B cell (primary cell): ENCODE measurements at regions not wholly inside any gene's neighbourhood (a gene's known extent, or its start where the extent isn't known, plus 50 kb on each side); places are given as distances from the start of the nearest gene placed in this dataset.

Experiments
- ATAC-seq: fragments of 200-7000 bp; cut with Tn5 transposase; one replicate; pipeline ENCODE4 v1.10.0; 2021; ENCODE audit warnings: low read depth, mild to moderate bottlenecking, moderate number of reproducible peaks, moderate library complexity
- CTCF ChIA-PET: fragments of 350-600 bp; sonication (Branson Sonifier 250); formaldehyde crosslinking; loops from one replicate; lab custom pipeline; 2021; ENCODE audit warnings: antibody characterized with exemption, inconsistent platforms; lab: Charles Lee
- POLR2A ChIA-PET: fragments of 350-600 bp; sonication (Branson Sonifier 250); formaldehyde crosslinking; loops from one replicate; lab custom pipeline; 2021; ENCODE audit warnings: antibody characterized with exemption; lab: Charles Lee
- DNase-seq: peaks from one replicate; pipeline ENCODE4 v3.0.0; 2013
- H2AFZ ChIP-seq: 2 replicates; pipeline ENCODE4 v1.6.1; 2012; ENCODE audit warnings: mild to moderate bottlenecking, low read depth, low read length; ENCODE audit not compliant: insufficient read depth, poor library complexity, severe bottlenecking
- H3K27ac ChIP-seq, 2 donors: 1 replicate in 1 of 2; 2 replicates in 1 of 2; pipeline ENCODE4 v1.5.1; 2012 to 2013; ENCODE audit warnings: low read length in 2 of 2, mild to moderate bottlenecking in 2 of 2, moderate library complexity in 1 of 2
- H3K27me3 ChIP-seq, 4 experiments: fragments of 200-600 bp in 1 of 4; sonication (generic) in 1 of 4; replicated peaks in 1 of 4; 1 replicate in 2 of 4; 2 replicates in 2 of 4; pipeline versions ENCODE4 v1.6.1 to v1.7.0; 2013 to 2016; ENCODE audit warnings: low read length in 3 of 4, mild to moderate bottlenecking in 2 of 4, mixed read lengths in 1 of 4, moderate library complexity in 1 of 4; ENCODE audit not compliant: insufficient read depth in 4 of 4, control insufficient read depth in 3 of 4; ENCODE audit errors: control extremely low read depth in 1 of 4
- H3K36me3 ChIP-seq, 2 experiments: replicated peaks in 1 of 2; 1 replicate in 1 of 2; 2 replicates in 1 of 2; pipeline versions ENCODE4 v1.6.1 to v1.7.1; 2013; ENCODE audit warnings: low read length in 1 of 2; ENCODE audit not compliant: insufficient read depth in 2 of 2, control insufficient read depth in 1 of 2; ENCODE audit errors: control extremely low read depth in 1 of 2, extremely low read depth in 1 of 2
- H3K4me1 ChIP-seq, 2 donors: fragments of 200-600 bp in 1 of 2; sonication (generic) in 1 of 2; 1 replicate in 1 of 2; 2 replicates in 1 of 2; pipeline versions ENCODE4 v1.5.1 to v1.6.1; 2013 to 2017; ENCODE audit warnings: low read length in 2 of 2; ENCODE audit not compliant: control insufficient read depth in 2 of 2, insufficient read depth in 2 of 2
- H3K4me2 ChIP-seq: replicated peaks from 2 replicates; pipeline ENCODE3; 2012; ENCODE audit warnings: mild to moderate bottlenecking, low read depth, low read length; ENCODE audit not compliant: poor library complexity, severe bottlenecking
- H3K4me3 ChIP-seq, 5 experiments: fragments of 200-600 bp in 1 of 5; sonication (generic) in 1 of 5; 1 replicate in 3 of 5; 2 replicates in 2 of 5; pipeline versions ENCODE4 v1.5.1 to v1.7.0; 2011 to 2016; ENCODE audit warnings: low read length in 4 of 5, mild to moderate bottlenecking in 4 of 5, low read depth in 2 of 5, control low read depth in 1 of 5, moderate library complexity in 1 of 5; ENCODE audit not compliant: insufficient read depth in 1 of 5; ENCODE audit errors: control extremely low read depth in 1 of 5, extremely low read depth in 1 of 5
- H3K79me2 ChIP-seq: fragments of 200-600 bp; sonication (generic); one replicate; pipeline ENCODE4 v1.6.0; 2016; ENCODE audit warnings: low read length; ENCODE audit not compliant: control insufficient read depth, insufficient read depth
- H3K9ac ChIP-seq: fragments of 200-600 bp; sonication (generic); 2 replicates; pipeline ENCODE4 v1.6.1; 2017; ENCODE audit warnings: mild to moderate bottlenecking, low read length, moderate library complexity
- H3K9me3 ChIP-seq, 3 donors: one replicate each; pipeline versions ENCODE4 v1.6.1 to v1.7.1; 2013; ENCODE audit warnings: low read length in 2 of 3; ENCODE audit not compliant: control insufficient read depth in 2 of 3, insufficient read depth in 1 of 3; ENCODE audit errors: control extremely low read depth in 1 of 3
- H4K20me1 ChIP-seq: 2 replicates; pipeline ENCODE4 v1.6.0; 2012; ENCODE audit warnings: mild to moderate bottlenecking, low read length; ENCODE audit not compliant: insufficient read depth, control insufficient read depth, poor library complexity, severe bottlenecking
- H3K27ac Mint-ChIP-seq: one replicate; pipeline ENCODE4 v1.8.0; 2021; ENCODE audit warnings: mixed read lengths
- H3K27me3 Mint-ChIP-seq: one replicate; pipeline ENCODE4 v1.8.0; 2021; ENCODE audit warnings: mixed read lengths
- H3K4me1 Mint-ChIP-seq: one replicate; pipeline ENCODE4 v1.8.0; 2021; ENCODE audit warnings: mixed read lengths
- H3K4me3 Mint-ChIP-seq: one replicate; pipeline ENCODE4 v1.8.0; 2021; ENCODE audit warnings: mixed read lengths
- H3K9me3 Mint-ChIP-seq: one replicate; pipeline ENCODE4 v1.8.0; 2022; ENCODE audit warnings: mixed read lengths; ENCODE audit not compliant: insufficient read depth
- CTCF ChIP-seq: fragments of 200-600 bp; IDR thresholded peaks from one replicate; pipeline ENCODE4 v1.8.0; 2022; ENCODE audit warnings: antibody characterized with exemption, mild to moderate bottlenecking
- EZH2 ChIP-seq: IDR thresholded peaks from 2 replicates; pipeline ENCODE4 v1.6.1; 2012; ENCODE audit warnings: borderline replicate concordance, low read depth, mild to moderate bottlenecking, moderate library complexity, low read length; ENCODE audit not compliant: insufficient read depth, poor library complexity, severe bottlenecking
- whole genome bisulfite sequencing: methylation state at CpG from one replicate; pipeline ENCODE4 v1.1.5; 2013; ENCODE audit warnings: missing lambda C conversion rate; ENCODE audit not compliant: insufficient coverage; 5-methylcytosine and 5-hydroxymethylcytosine counted together
- intact Hi-C: fragments of 100-400 bp; cut with micrococcal nuclease; formaldehyde crosslinking; loops from one replicate; pipeline ENCODE4 v1.10.0; 2022

- ChIA-PET CTCF (no interaction called here), POLR2A (no interaction called here)
- Histone ChIP-seq H3K9ac (no peak overlapping the region), H4K20me1 (no peaks in the 10 kb centered on the region), H3K79me2 (no peaks in the 10 kb centered on the region), H3K4me3 (no peak overlapping the region), H3K4me1 (no peaks in the 10 kb centered on the region), H3K27me3 (peaks cover 0 to 2% (median 0%) of the 10 kb centered on the region in 4 experiments), H2AFZ (no peak overlapping the region), H3K27ac (no peak overlapping the region), H3K9me3 (no peaks in the 10 kb centered on the region), H3K36me3 (no peaks in the 10 kb centered on the region), H3K4me2 (no peak overlapping the region)
- intact Hi-C loops: no loop called here
- no peaks in the 10 kb centered on the region for H3K4me1 Mint-ChIP-seq
- 90% methylated on average over 3 of the region's 3 CpGs for WGBS
- no peaks in the 10 kb centered on the region for H3K9me3 Mint-ChIP-seq
- TF ChIP-seq EZH2: no peak
- no peak for TF ChIP-seq CTCF
- DNase-seq (no peak), ATAC-seq (no peak)
- peaks cover 14% of the 10 kb centered on the region for H3K27me3 Mint-ChIP-seq
- H3K27ac Mint-ChIP-seq: no peak overlapping the region
- no peak overlapping the region for H3K4me3 Mint-ChIP-seq
Observed at GRCh38 chr2:67930156-67930555, 132.6 kb downstream of the C1D start.

GRCh38 chr2:67936969-67937368, 125.8 kb downstream of the C1D start:
- POLR2A ChIA-PET: interaction anchor here (0.6 kb wide), 1 partner anchor 36 kb away, joined by 3 read pairs; no protein-coding TSS in a partner anchor
- H3K36me3 ChIP-seq: no peaks in the 10 kb centered on the region
- H3K4me2 ChIP-seq: no peak overlapping the region
- no peaks in the 10 kb centered on the region for H3K27me3 ChIP-seq
- WGBS: 100% methylated on average over 1 of the region's 3 CpGs
- Mint-ChIP-seq H3K4me3 (no peak overlapping the region), H3K9me3 (no peaks in the 10 kb centered on the region), H3K27me3 (peaks cover 8% of the 10 kb centered on the region), H3K27ac (no peak overlapping the region), H3K4me1 (no peaks in the 10 kb centered on the region)
- no peak overlapping the region for H3K4me3 ChIP-seq
- no peaks in the 10 kb centered on the region for H3K79me2 ChIP-seq
- DNase-seq (no peak), ATAC-seq (no peak)
- CTCF ChIA-PET: no interaction called here
- TF ChIP-seq CTCF (no peak), EZH2 (no peak)
- no peaks in the 10 kb centered on the region for H3K9me3 ChIP-seq
- no peak overlapping the region for H2AFZ ChIP-seq
- H4K20me1 ChIP-seq: no peaks in the 10 kb centered on the region
- H3K9ac ChIP-seq: no peak overlapping the region
- H3K4me1 ChIP-seq: no peaks in the 10 kb centered on the region
- no peak overlapping the region for H3K27ac ChIP-seq
- intact Hi-C loops: no loop called here
